Panc1 (cell line): ENCODE measurements at regions not wholly inside any gene's neighbourhood (a gene's known extent, or its start where the extent isn't known, plus 50 kb on each side); places are given as distances from the start of the nearest gene placed in this dataset.

Source experiments
- CTCF ChIP-seq: fragments of 450-650 bp; IDR thresholded peaks from 2 replicates; pipeline ENCODE4 v1.5.1; 2017; ENCODE audit warnings: mild to moderate bottlenecking
- POLR2AphosphoS5 ChIP-seq: IDR thresholded peaks from 2 replicates; pipeline ENCODE4 v1.6.1; 2012; ENCODE audit warnings: mild to moderate bottlenecking, low read depth, low read length, moderate library complexity
- REST ChIP-seq, 2 experiments: IDR thresholded peaks; 2 replicates each; pipeline ENCODE4 v1.6.1; 2011 to 2012; ENCODE audit warnings: low read depth in 2 of 2, control low read depth in 1 of 2, low read length in 1 of 2, mild to moderate bottlenecking in 1 of 2, moderate library complexity in 1 of 2; ENCODE audit not compliant: insufficient read depth in 1 of 2

GRCh38 chr11:127481391-127481790, 480.8 kb upstream of the KIRREL3 start:
- TF ChIP-seq REST (IDR thresholded peaks at IDR 0.05; ENCODE audit: insufficient read depth in 1 of 2, low read depth in 2 of 2, low read length in 1 of 2) (no peak), CTCF (no peak), POLR2AphosphoS5 (no peak)
